Esophagus (tissue), 2 donors: ENCODE measurements at regions not wholly inside any gene's neighbourhood (a gene's known extent, or its start where the extent isn't known, plus 50 kb on each side); places are given as distances from the start of the nearest gene placed in this dataset.
"Not testable (repeated sequence)": the region's sequence is repeated elsewhere in the genome, so short reads cannot be mapped to it uniquely, and the experiment has no call there.

ENCODE experiments used
- H3K27ac ChIP-seq, 2 donors: one replicate each; pipeline ENCODE4 v1.5.1; 2013; ENCODE audit warnings: low read depth in 2 of 2, mild to moderate bottlenecking in 2 of 2, inconsistent platforms in 1 of 2, low read length in 1 of 2, moderate library complexity in 1 of 2
- H3K27me3 ChIP-seq, 2 donors: one replicate each; pipeline ENCODE4 v1.6.1; 2013; ENCODE audit warnings: low read length in 2 of 2, control low read depth in 1 of 2, mild to moderate bottlenecking in 1 of 2; ENCODE audit not compliant: insufficient read depth in 2 of 2, control insufficient read depth in 1 of 2
- H3K36me3 ChIP-seq, 2 donors: one replicate each; pipeline ENCODE4 v1.6.1; 2013; ENCODE audit warnings: low read length in 1 of 2; ENCODE audit not compliant: control insufficient read depth in 2 of 2, insufficient read depth in 2 of 2
- H3K4me1 ChIP-seq, 2 donors: one replicate each; pipeline ENCODE4 v1.6.1; 2013; ENCODE audit warnings: low read length in 1 of 2; ENCODE audit not compliant: control insufficient read depth in 2 of 2, insufficient read depth in 2 of 2
- H3K4me3 ChIP-seq, 2 donors: one replicate each; pipeline ENCODE4 v1.5.1; 2013; ENCODE audit warnings: low read length in 2 of 2, mild to moderate bottlenecking in 2 of 2, low read depth in 1 of 2, moderate library complexity in 1 of 2
- H3K9me3 ChIP-seq, 2 donors: one replicate each; pipeline ENCODE4 v1.6.1; 2013; ENCODE audit warnings: mild to moderate bottlenecking in 2 of 2, low read depth in 1 of 2, low read length in 1 of 2, moderate library complexity in 1 of 2; ENCODE audit not compliant: control insufficient read depth in 2 of 2, insufficient read depth in 1 of 2
- WGBS, 2 donors: extraction: QIAGEN DNeasy Blood & Tissue Kit; methylation state at CpG; one replicate each; pipeline ENCODE4 v1.1.7; 2013; 5-methylcytosine and 5-hydroxymethylcytosine counted together
- donor health status: healthy with polysubstance abuse.
- donor health status: Bipolar disorder and iron deficiency.

GRCh38 chr13:81020010-81020409 lies 679.1 kb upstream of the SPRY2 start:
- no peak overlapping the region for H3K4me3 ChIP-seq
- H3K36me3 ChIP-seq: no peaks in the 10 kb centered on the region
- H3K4me1 ChIP-seq: no peaks in the 10 kb centered on the region
- H3K27me3 ChIP-seq: no peaks in the 10 kb centered on the region
- 84% methylated on average over 2 of the region's 2 CpGs for WGBS, 2 donors
- no peaks in the 10 kb centered on the region for H3K9me3 ChIP-seq
- H3K27ac ChIP-seq: no peak overlapping the region

DNA sequence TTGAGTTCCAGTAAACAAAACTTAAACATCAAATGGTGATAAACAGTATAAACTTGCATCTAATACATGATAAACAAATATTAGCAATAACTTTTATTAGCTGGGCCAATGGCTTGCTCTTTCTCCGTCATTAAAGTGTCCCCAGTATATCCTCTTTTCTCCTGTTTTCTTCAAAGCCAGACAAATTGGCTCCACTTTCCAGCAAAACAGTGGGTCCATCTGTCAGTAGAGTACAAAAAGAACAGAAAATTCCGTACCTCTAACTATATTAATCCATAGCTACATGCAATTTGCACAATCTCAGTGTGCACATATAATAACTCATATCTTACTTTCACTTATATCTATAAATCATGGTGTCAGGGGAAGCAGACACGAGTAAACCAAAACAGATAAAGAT lies 678.0 kb upstream of the SPRY2 start:
- no peaks in the 10 kb centered on the region for H3K36me3 ChIP-seq

DNA sequence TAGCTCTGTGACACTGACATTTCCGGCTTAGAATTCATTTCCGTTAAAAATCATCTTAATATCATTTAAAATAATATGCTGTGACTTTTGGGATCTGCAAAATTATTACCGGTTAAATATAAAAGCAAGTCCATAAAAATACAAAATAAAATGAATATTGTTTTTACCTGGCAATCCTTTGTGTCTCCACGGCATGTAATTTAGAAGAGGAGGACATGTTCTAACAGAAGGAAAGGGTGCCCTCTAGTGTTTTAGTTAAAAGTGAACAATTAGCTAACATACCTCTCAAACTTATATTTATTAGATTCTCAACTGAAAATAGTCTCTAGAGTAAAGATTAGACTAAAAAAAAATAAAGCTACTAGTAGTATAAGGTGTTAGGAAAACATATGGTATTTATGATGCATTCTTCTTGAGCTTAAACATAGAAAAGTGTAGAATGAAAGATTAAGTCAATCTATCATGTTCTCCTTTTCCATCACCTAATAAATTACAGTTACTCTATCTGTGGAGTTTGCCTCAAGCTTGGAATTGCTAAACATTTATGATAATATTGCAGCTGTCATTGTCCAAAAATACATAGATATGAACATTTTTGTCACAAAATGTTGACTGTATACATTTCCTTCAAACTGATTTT lies 676.7 kb upstream of the SPRY2 start:
- H3K36me3 ChIP-seq: no peaks in the 10 kb centered on the region
- no peak overlapping the region for H3K27ac ChIP-seq
- H3K4me1 ChIP-seq: no peaks in the 10 kb centered on the region
- no peak overlapping the region for H3K4me3 ChIP-seq
- 24 to 25% methylated on average over 4 of the region's 4 CpGs for WGBS, 2 donors
- no peaks in the 10 kb centered on the region for H3K27me3 ChIP-seq
- no peaks in the 10 kb centered on the region for H3K9me3 ChIP-seq

More for the DNA sequence above, 678.0 kb upstream of the SPRY2 start:
- no peaks in the 10 kb centered on the region for H3K27me3 ChIP-seq
- no peak overlapping the region for H3K4me3 ChIP-seq
- no peak overlapping the region for H3K27ac ChIP-seq
- H3K4me1 ChIP-seq: no peaks in the 10 kb centered on the region
- no peaks in the 10 kb centered on the region for H3K9me3 ChIP-seq
- WGBS, 2 donors: 72 to 73% methylated on average over 3 of the region's 3 CpGs

- no peak overlapping the region for H3K27ac ChIP-seq
- no peaks in the 10 kb centered on the region for H3K27me3 ChIP-seq
- WGBS, 2 donors: 90 to 92% methylated on average over 4 of the region's 4 CpGs
- no peaks in the 10 kb centered on the region for H3K4me1 ChIP-seq
- H3K36me3 ChIP-seq: no peaks in the 10 kb centered on the region
- H3K4me3 ChIP-seq: no peak overlapping the region
- H3K9me3 ChIP-seq: peaks cover 0 to 3% of the 10 kb centered on the region in 2 donors
These were observed 671.1 kb upstream of the SPRY2 start for GRCh38 chr13:81012031-81012430.

DNA sequence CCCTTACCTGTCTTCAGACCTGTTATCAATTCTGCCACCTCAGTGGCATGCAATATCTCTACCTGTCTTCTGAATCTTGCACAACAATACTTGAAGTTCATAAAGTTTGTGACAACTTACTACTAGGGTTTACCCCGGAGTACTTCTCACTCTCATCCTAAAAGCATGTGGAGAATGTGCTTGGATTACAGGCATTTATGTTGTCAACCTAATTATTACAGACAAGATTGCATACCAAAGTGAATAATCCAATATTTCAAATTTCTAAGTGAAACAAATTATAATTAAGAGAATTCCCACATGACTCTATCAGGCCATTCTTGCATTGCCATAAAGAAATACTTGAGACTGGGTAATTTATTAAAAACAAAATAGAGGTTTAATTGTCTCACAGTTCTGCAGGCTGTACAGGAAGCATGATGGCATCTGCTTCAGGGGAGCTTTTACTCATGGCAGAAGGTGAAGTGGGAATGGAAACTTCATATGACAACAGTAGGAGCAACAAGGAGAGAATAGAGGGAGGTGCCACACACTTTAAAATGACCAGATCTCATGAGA lies 661.0 kb upstream of the SPRY2 start:
- Histone ChIP-seq H3K36me3 (no peaks in the 10 kb centered on the region), H3K27ac (no peak overlapping the region), H3K9me3 (peaks cover 0 to 6% of the 10 kb centered on the region in 2 donors), H3K27me3 (no peaks in the 10 kb centered on the region), H3K4me3 (no peak overlapping the region), H3K4me1 (no peaks in the 10 kb centered on the region)
- WGBS, 2 donors: 55 to 81% methylated on average over 1 of the region's 1 CpG

DNA sequence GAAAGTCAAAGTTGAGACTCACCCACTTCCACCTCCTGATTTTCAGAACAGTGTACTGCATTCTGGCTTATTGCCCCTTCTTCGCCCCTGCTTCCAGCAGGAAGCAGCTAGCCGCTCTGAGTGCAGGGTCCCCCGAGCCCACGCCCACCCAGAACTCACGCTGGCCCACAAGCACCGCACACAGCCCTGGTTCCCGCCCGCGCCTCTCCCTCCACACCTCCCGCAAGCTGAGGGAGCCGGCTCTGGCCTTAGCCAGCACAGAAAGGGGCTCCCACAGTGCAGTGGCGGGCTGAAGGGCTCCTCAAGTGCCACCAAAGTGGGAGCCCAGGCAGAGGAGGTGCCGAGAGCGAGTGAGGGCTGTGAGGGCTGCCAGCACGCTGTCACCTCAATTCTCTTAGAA lies 657.7 kb upstream of the SPRY2 start:
- H3K36me3 ChIP-seq, H3K4me1 ChIP-seq, H3K27ac ChIP-seq, H3K9me3 ChIP-seq, H3K4me3 ChIP-seq, H3K27me3 ChIP-seq: not testable (repeated sequence)
- WGBS, 2 donors: 93 to 97% methylated on average over 15 of the region's 15 CpGs

DNA sequence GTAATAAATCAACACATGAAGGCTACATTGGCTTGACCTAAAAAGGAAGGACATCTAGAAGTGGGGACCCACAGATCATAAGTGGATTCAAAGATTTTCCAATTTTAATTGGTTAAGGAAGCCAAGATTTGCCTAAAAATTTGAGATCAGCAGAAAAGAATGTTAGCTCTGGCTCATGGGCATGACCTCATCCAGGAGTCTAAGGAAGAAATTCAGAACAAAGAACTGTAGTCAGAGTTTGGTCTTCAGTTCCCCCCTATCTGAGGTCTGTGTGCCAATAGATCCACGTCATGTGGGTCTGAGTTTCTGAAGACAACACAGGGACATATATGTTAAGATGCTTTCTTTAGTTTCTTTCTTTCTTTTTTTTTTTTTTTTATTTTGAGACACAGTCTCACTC lies 648.8 kb upstream of the SPRY2 start:
- Histone ChIP-seq H3K27me3 (no peaks in the 10 kb centered on the region), H3K36me3 (no peaks in the 10 kb centered on the region), H3K9me3 (no peaks in the 10 kb centered on the region), H3K27ac (no peak overlapping the region), H3K4me3 (no peak overlapping the region), H3K4me1 (no peaks in the 10 kb centered on the region)
- 82 to 95% methylated on average over 1 of the region's 1 CpG for WGBS, 2 donors

GRCh38 chr13:80989241-80989640 lies 648.3 kb upstream of the SPRY2 start:
- no peaks in the 10 kb centered on the region for H3K4me1 ChIP-seq
- H3K27ac ChIP-seq: no peak overlapping the region
- H3K36me3 ChIP-seq: no peaks in the 10 kb centered on the region
- no peaks in the 10 kb centered on the region for H3K27me3 ChIP-seq
- H3K4me3 ChIP-seq: no peak overlapping the region
- 70 to 77% methylated on average over 6 of the region's 6 CpGs for WGBS, 2 donors
- no peaks in the 10 kb centered on the region for H3K9me3 ChIP-seq

DNA sequence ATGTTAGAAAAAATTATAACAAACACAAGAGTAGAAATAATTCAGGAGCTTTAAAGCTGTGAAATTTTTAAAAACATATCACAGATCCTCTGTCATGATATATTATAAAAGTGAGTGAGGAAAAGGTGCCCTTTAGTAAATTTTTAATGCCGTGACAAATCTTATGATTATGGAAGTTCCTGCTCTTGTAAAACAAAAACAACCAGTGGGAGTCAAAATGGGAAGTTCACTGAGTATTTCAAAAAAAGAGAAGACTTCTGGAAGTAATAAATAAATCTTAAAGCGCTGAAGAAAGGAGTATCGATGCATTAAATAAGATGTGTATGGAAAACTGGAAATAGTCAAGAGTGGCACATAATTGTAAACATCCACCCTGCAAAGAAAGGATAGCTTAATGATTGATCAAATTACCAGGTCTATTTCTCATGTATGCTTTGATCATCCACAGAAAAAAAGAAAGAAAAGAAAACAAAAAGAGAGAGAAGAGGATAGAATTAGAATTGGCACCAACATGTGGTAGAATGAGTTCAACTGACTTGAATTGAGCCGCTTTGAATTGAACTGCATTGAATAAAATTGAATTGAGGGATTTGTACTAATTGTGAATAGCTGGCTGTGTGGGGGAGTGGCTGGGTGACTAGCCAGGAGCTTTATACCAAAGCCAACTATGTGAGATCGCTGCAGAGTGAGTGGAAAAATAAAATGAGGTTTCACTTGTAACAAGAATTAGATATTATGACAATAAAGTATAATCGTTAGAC lies 647.6 kb upstream of the SPRY2 start:
- 42 to 56% methylated on average over 6 of the region's 6 CpGs for WGBS, 2 donors
- Histone ChIP-seq H3K4me1 (no peaks in the 10 kb centered on the region), H3K4me3 (no peak overlapping the region)

More for the DNA sequence above, 647.6 kb upstream of the SPRY2 start:
- Histone ChIP-seq H3K27me3 (no peaks in the 10 kb centered on the region), H3K9me3 (no peaks in the 10 kb centered on the region), H3K36me3 (no peaks in the 10 kb centered on the region), H3K27ac (no peak overlapping the region)
